ENCODE measurements at regions not wholly inside any gene's neighbourhood (a gene's known extent, or its start where the extent isn't known, plus 50 kb on each side); places are given as distances from the start of the nearest gene placed in this dataset.
"Not testable (repeated sequence)": the region's sequence is repeated elsewhere in the genome, so short reads cannot be mapped to it uniquely, and the experiment has no call there.

DNA sequence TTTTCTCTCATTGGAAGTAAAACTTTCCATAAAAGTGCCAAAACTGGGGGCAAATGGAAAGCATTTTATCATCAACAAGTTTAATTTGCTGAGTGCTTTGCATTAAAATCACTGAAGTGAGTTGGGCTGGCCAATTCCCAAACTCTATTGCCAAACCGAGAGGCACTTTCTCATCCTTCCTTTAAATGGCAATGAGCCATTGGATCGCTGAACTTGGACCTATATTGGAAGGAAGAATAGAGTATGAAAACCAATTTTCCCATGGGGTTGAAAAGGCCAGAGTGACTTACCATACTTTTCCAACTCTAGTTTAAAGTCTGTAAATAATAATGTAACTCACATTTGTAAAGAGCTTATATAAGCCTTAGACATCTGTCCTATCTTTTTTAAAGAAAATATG lies 189.1 kb upstream of the C1orf87 start:
- TF ChIP-seq SNAI2 (CRISPR knock-in tag; IDR thresholded peaks at IDR 0.05), result no peak
- TF ChIP-seq ZFP3 (CRISPR knock-in tag; IDR thresholded peaks at IDR 0.05), result no peak
- TF ChIP-seq, protein P1, sequence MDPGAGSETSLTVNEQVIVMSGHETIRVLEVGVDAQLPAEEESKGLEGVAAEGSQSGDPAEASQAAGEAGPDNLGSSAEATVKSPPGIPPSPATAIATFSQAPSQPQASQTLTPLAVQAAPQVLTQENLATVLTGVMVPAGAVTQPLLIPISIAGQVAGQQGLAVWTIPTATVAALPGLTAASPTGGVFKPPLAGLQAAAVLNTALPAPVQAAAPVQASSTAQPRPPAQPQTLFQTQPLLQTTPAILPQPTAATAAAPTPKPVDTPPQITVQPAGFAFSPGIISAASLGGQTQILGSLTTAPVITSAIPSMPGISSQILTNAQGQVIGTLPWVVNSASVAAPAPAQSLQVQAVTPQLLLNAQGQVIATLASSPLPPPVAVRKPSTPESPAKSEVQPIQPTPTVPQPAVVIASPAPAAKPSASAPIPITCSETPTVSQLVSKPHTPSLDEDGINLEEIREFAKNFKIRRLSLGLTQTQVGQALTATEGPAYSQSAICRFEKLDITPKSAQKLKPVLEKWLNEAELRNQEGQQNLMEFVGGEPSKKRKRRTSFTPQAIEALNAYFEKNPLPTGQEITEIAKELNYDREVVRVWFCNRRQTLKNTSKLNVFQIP (CRISPR knock-in tag; IDR thresholded peaks at IDR 0.05; ENCODE audit: borderline replicate concordance, low read depth), result no peak
- TF ChIP-seq ESRRG (CRISPR knock-in tag; IDR thresholded peaks at IDR 0.05), result no peak
- TF ChIP-seq BACH2 (CRISPR knock-in tag; IDR thresholded peaks at IDR 0.05; ENCODE audit: borderline replicate concordance), result no peak
- no peak for TF ChIP-seq ZNF8 (CRISPR knock-in tag; IDR thresholded peaks at IDR 0.05)
- no peak for TF ChIP-seq ARNTL (CRISPR knock-in tag; IDR thresholded peaks at IDR 0.05; ENCODE audit: borderline replicate concordance, low read depth)
- no peak for TF ChIP-seq TOX (CRISPR knock-in tag; IDR thresholded peaks at IDR 0.05; ENCODE audit: borderline replicate concordance)
- no peak for TF ChIP-seq CSDC2 (CRISPR knock-in tag; IDR thresholded peaks at IDR 0.05)
- TF ChIP-seq, protein P2, sequence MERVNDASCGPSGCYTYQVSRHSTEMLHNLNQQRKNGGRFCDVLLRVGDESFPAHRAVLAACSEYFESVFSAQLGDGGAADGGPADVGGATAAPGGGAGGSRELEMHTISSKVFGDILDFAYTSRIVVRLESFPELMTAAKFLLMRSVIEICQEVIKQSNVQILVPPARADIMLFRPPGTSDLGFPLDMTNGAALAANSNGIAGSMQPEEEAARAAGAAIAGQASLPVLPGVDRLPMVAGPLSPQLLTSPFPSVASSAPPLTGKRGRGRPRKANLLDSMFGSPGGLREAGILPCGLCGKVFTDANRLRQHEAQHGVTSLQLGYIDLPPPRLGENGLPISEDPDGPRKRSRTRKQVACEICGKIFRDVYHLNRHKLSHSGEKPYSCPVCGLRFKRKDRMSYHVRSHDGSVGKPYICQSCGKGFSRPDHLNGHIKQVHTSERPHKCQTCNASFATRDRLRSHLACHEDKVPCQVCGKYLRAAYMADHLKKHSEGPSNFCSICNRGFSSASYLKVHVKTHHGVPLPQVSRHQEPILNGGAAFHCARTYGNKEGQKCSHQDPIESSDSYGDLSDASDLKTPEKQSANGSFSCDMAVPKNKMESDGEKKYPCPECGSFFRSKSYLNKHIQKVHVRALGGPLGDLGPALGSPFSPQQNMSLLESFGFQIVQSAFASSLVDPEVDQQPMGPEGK (CRISPR knock-in tag; IDR thresholded peaks at IDR 0.05; ENCODE audit: borderline replicate concordance), result no peak
- TF ChIP-seq ISL1 (CRISPR knock-in tag; IDR thresholded peaks at IDR 0.05), result no peak
- TF ChIP-seq RARB (CRISPR knock-in tag; IDR thresholded peaks at IDR 0.05), result no peak
- TF ChIP-seq GLIS3 (CRISPR knock-in tag; IDR thresholded peaks at IDR 0.05), result no peak
- ATAC-seq, result no peak

DNA sequence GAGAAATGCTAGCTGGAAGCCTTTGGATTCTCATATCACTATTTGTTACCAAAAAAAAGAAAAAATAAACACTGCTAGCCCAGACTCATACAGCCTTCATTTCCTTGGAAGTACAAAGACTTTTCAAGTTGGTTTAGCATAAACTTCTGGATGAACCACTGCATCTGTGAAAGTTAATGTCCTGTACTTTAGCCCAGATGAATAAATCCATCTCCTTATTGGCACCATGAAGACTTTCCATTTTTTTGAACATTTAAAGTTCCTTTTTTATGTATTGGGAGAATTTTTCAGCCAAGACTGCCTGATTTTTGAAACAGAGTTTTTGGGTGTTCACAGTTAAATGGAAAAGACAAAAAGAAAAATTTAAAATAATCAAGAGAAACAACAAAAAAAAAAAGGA lies 184.0 kb upstream of the C1orf87 start:
- TF ChIP-seq OSR1 (CRISPR knock-in tag; IDR thresholded peaks at IDR 0.05) (no peak), ZNF565 (CRISPR knock-in tag; conservative IDR thresholded peaks at IDR 0.05; ENCODE audit: low read depth) (no peak), ZFP30 (CRISPR knock-in tag; IDR thresholded peaks at IDR 0.05) (no peak)
- no peak for ATAC-seq

DNA sequence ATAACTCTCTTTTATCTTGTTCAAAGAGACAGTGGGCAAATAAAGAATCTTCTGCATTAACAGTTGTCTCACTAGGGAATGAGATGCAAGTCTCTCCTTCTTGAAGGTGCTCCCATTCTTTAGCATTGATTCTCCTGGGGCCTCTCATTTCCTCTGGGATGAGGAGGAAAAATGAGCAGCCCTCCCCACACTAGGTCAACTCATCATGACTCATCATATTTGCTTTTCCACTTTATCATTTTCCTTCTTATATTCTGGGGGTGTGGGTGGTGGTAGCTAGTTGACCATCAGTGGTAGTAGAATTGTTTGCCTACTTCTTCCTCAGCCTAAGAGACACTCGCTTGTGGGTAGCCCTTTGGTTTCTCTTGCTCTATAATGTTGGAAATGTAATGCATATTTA lies 182.0 kb upstream of the C1orf87 start:
- TF ChIP-seq ZFP3 (CRISPR knock-in tag; IDR thresholded peaks at IDR 0.05) (no peak), ISL1 (CRISPR knock-in tag; IDR thresholded peaks at IDR 0.05) (no peak), RARB (CRISPR knock-in tag; IDR thresholded peaks at IDR 0.05) (no peak), ZNF70 (CRISPR knock-in tag; IDR thresholded peaks at IDR 0.05) (no peak)
- TF ChIP-seq, protein P3, sequence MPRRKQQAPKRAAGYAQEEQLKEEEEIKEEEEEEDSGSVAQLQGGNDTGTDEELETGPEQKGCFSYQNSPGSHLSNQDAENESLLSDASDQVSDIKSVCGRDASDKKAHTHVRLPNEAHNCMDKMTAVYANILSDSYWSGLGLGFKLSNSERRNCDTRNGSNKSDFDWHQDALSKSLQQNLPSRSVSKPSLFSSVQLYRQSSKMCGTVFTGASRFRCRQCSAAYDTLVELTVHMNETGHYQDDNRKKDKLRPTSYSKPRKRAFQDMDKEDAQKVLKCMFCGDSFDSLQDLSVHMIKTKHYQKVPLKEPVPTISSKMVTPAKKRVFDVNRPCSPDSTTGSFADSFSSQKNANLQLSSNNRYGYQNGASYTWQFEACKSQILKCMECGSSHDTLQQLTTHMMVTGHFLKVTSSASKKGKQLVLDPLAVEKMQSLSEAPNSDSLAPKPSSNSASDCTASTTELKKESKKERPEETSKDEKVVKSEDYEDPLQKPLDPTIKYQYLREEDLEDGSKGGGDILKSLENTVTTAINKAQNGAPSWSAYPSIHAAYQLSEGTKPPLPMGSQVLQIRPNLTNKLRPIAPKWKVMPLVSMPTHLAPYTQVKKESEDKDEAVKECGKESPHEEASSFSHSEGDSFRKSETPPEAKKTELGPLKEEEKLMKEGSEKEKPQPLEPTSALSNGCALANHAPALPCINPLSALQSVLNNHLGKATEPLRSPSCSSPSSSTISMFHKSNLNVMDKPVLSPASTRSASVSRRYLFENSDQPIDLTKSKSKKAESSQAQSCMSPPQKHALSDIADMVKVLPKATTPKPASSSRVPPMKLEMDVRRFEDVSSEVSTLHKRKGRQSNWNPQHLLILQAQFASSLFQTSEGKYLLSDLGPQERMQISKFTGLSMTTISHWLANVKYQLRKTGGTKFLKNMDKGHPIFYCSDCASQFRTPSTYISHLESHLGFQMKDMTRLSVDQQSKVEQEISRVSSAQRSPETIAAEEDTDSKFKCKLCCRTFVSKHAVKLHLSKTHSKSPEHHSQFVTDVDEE (CRISPR knock-in tag; IDR thresholded peaks at IDR 0.05), result no peak
- TF ChIP-seq, protein P1 (CRISPR knock-in tag; IDR thresholded peaks at IDR 0.05; ENCODE audit: borderline replicate concordance, low read depth), result no peak
- ATAC-seq, result no peak

DNA sequence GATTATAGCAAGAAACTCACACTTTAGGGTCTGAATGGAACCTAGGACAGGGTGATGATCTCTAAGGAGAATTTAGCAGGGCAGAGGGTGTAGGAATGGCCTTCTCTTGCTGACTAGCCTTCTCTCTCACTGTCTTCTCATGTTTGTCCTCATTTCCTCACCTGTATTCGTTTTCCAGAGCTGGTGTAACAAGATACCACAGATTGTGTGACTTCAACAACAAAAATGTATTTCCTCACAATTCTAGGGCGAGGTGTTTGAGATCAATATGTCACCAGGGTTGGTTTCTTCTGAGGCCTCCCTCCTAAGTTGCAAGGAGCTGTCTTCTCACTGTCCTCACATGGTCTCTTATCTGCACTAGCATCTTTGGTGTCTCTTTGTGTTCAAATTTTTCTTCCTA lies 177.9 kb upstream of the C1orf87 start:
- no peak for ATAC-seq

DNA sequence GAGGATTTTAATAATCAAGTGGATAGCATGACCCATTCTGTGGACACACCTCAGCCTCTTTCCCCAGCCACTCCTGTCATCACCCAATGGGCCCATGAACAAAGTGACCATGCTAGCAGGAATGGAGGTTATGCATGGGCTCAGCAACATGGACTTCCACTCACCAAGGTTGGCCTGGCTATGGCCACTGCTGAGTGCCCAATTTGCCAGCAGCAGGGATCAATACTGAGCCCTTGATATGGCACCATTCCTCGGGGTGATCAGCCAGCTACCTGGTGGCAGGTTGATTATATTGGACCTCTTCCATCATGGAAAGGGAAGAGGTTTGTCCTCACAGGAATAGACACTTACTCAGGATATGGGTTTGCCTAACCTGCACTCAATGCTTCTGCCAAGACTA lies 173.9 kb upstream of the C1orf87 start:
- not testable (repeated sequence) for ATAC-seq

More for the DNA sequence above, 177.9 kb upstream of the C1orf87 start:
- no peak for TF ChIP-seq ISL1 (CRISPR knock-in tag; IDR thresholded peaks at IDR 0.05)
- TF ChIP-seq GLIS3 (CRISPR knock-in tag; IDR thresholded peaks at IDR 0.05), result no peak
- TF ChIP-seq, protein P1 (CRISPR knock-in tag; IDR thresholded peaks at IDR 0.05; ENCODE audit: borderline replicate concordance, low read depth), result no peak
- TF ChIP-seq ARNTL (CRISPR knock-in tag; IDR thresholded peaks at IDR 0.05; ENCODE audit: borderline replicate concordance, low read depth), result no peak
